ENCODE measurements at regions not wholly inside any gene's neighbourhood (a gene's known extent, or its start where the extent isn't known, plus 50 kb on each side); places are given as distances from the start of the nearest gene placed in this dataset.

DNA sequence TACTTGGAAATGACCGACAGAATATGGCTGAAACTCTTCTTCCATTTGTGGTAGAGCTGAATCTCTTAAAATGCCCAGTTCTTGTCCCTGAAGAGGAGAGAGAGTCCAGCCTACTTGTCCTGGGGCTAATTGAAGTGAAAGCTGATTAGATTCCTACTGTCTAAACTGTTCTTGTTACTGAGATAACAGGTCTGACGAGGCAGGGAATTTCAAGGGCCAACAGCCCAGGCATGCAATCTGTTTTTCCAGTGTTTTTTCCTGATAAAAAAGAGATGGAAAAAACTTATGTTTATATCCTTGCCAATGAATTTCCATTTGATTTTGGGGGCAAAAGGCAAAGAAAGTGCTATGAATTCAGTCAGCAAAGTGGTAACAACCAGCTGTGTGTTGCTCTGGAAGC is 195.5 kb downstream of the ETS1 start:
- TF ChIP-seq, protein P1, sequence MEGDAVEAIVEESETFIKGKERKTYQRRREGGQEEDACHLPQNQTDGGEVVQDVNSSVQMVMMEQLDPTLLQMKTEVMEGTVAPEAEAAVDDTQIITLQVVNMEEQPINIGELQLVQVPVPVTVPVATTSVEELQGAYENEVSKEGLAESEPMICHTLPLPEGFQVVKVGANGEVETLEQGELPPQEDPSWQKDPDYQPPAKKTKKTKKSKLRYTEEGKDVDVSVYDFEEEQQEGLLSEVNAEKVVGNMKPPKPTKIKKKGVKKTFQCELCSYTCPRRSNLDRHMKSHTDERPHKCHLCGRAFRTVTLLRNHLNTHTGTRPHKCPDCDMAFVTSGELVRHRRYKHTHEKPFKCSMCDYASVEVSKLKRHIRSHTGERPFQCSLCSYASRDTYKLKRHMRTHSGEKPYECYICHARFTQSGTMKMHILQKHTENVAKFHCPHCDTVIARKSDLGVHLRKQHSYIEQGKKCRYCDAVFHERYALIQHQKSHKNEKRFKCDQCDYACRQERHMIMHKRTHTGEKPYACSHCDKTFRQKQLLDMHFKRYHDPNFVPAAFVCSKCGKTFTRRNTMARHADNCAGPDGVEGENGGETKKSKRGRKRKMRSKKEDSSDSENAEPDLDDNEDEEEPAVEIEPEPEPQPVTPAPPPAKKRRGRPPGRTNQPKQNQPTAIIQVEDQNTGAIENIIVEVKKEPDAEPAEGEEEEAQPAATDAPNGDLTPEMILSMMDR (IDR thresholded peaks at IDR 0.05): no peak
- no peak for DNase-seq
- Histone ChIP-seq H3K27me3 (no peaks in the 10 kb centered on the region), H3K27ac (no peak overlapping the region), H3K4me3 (no peak overlapping the region), H3K4me1 (no peaks in the 10 kb centered on the region), H3K9me3 (no peaks in the 10 kb centered on the region), H3K36me3 (no peaks in the 10 kb centered on the region)
- intact Hi-C loops (cut with DNase I; ENCODE audit: low total_unique reads): no loop called here

DNA sequence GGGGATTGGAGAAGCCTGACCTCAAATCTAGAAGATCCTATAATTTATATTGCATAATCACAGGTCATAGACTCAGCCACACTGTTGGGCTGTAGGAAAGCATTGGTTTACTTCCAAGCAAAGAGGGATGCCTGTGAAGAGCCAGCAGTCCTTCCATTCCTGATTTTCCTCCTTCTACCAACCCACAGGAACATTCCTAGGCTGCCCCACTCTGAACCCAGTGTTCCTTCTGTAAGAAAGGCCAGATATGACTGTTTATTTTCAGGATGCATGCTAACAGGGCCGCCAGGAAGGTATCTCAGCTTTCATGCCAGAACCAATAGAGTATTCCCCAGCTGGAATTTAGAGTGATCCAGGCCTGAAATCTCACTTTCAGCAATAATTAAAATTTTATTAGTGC is 197.1 kb downstream of the ETS1 start:
- H3K4me3 ChIP-seq: no peak overlapping the region
- H3K4me1 ChIP-seq: no peaks in the 10 kb centered on the region
- no peaks in the 10 kb centered on the region for H3K27me3 ChIP-seq
- intact Hi-C loops (cut with DNase I; ENCODE audit: low total_unique reads): no loop called here
- H3K36me3 ChIP-seq: no peaks in the 10 kb centered on the region
- no peak for DNase-seq
- TF ChIP-seq, protein P1 (IDR thresholded peaks at IDR 0.05): no peak
- no peaks in the 10 kb centered on the region for H3K9me3 ChIP-seq
- H3K27ac ChIP-seq: no peak overlapping the region

DNA sequence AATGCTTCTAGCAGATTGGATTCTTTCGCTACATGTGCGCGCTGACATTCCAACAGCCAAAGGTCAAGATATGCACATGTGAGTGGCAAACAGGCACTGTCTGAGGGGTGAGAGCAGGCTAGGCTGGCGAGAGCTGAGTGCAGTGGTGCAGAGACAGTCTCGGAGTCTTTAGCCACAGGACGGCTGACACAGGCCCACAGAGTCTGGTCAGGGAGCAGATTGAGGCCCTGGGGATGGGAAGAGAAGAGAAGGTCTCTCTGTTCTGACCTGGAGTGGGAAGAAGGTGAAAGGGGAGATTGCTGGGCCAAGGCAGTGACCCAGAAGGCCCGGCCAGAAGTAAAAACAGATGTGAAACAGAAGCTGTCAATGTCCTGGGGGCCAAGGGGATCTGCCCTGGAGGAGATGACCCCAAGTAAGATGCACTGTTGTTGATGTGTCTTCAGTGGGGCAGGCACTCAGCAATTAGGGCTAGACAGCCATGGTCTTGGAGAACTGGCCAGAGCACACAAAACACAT is 197.8 kb downstream of the ETS1 start:
- no peak overlapping the region for H3K4me3 ChIP-seq
- DNase-seq: no peak
- H3K9me3 ChIP-seq: no peaks in the 10 kb centered on the region
- no peak overlapping the region for H3K27ac ChIP-seq
- no peaks in the 10 kb centered on the region for H3K36me3 ChIP-seq
- H3K4me1 ChIP-seq: no peaks in the 10 kb centered on the region
- H3K27me3 ChIP-seq: no peaks in the 10 kb centered on the region
- intact Hi-C loops (cut with DNase I; ENCODE audit: low total_unique reads): no loop called here
- TF ChIP-seq, protein P1 (IDR thresholded peaks at IDR 0.05): no peak

DNA sequence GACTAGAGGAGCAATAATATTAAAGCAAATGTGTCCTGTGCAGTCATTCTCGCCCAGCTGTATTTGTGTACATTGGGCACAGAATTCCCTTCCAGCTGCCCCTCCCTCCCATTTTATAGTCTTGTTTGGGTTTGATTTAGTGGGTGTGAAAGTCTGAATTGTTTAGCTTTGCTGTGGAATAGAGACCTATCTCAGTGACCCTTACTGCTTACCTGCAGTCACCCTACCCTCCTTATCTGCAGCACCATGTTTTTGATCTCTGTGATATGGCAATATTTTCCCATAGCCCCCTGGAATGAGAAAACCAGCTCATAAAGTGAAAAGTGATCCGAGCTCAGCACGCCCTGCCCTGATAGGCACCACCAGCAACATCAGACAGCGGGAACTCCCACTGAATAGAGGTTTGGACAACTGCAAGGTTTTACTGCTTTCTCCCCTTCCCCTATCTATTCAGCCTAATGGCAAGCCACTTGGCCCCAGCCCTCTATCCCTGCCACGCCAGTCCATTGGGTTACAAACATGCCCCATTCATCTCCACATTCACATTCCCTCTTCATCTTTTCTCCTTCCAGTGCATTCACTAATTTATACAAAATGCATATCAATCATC is 199.0 kb downstream of the ETS1 start:
- intact Hi-C loops (cut with DNase I; ENCODE audit: low total_unique reads): no loop called here
- no peak for DNase-seq
- no peak overlapping the region for H3K27ac ChIP-seq
- H3K36me3 ChIP-seq: no peaks in the 10 kb centered on the region
- H3K4me1 ChIP-seq: no peaks in the 10 kb centered on the region
- TF ChIP-seq, protein P1 (IDR thresholded peaks at IDR 0.05): no peak
- H3K9me3 ChIP-seq: no peaks in the 10 kb centered on the region
- H3K4me3 ChIP-seq: no peak overlapping the region
- no peaks in the 10 kb centered on the region for H3K27me3 ChIP-seq

DNA sequence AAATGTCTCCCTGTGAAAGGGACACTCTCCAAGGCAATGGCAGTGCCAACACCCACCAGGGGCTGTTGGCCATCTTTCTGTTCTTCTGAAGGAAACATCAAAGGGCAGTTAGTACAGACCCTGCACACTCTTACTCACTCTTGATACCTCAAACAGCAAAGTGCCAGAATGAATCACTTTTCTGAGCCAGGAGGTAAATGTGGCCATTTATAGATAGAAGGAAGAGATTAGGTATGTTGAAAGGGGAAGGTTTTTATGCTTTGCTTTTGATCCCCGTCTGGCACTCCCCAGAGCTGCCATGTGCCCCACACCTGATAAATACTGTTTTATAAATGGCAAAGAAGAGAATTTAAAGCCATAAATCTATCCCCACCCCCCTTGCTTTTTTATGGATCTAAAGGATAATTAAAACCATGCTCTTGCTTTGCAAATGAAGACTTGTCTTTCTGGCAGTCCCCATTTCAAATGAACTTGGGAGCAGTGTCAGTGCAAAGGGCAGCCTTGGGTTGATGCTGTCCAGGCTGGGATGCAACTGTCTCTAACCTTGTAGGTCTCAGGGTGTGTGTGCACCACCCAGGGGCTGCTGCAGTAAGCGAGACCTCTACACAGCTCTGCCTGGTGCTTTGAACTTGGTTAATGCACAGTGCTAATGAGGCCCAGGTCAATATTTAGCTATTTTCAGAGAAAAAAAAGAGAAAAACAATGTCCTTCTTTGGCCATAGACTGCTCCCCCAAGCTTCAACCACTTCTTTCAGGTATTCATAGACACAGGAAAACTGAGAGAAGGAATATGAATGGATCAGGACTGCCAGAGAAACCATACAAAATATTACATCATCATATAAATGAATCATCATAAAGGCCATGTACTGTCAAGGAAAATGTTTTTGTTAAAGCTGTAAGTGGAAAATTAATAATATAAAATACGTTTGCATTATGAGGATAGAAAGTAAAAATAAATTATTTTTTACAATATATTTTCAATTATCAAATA is 207.5 kb downstream of the ETS1 start:
- Histone ChIP-seq H3K4me3 (no peak overlapping the region), H3K36me3 (peaks cover 0 to 4% (median 0%) of the 10 kb centered on the region in 3 donors), H3K9me3 (peaks cover 0 to 3% (median 0%) of the 10 kb centered on the region in 3 donors), H3K27ac (no peak overlapping the region), H3K27me3 (no peaks in the 10 kb centered on the region), H3K4me1 (no peaks in the 10 kb centered on the region)
- TF ChIP-seq, protein P1 (IDR thresholded peaks at IDR 0.05): no peak
- DNase-seq: no peak
- intact Hi-C loops (cut with DNase I; ENCODE audit: low total_unique reads): no loop called here

Data from tibial artery (tissue), 4 donors.